ENCODE measurements at regions not wholly inside any gene's neighbourhood (a gene's known extent, or its start where the extent isn't known, plus 50 kb on each side); places are given as distances from the start of the nearest gene placed in this dataset.

- peak overlapping the region in 1 of 3 experiments; percentile 48 for H3K27ac Mint-ChIP-seq
- TF ChIP-seq, protein P1, sequence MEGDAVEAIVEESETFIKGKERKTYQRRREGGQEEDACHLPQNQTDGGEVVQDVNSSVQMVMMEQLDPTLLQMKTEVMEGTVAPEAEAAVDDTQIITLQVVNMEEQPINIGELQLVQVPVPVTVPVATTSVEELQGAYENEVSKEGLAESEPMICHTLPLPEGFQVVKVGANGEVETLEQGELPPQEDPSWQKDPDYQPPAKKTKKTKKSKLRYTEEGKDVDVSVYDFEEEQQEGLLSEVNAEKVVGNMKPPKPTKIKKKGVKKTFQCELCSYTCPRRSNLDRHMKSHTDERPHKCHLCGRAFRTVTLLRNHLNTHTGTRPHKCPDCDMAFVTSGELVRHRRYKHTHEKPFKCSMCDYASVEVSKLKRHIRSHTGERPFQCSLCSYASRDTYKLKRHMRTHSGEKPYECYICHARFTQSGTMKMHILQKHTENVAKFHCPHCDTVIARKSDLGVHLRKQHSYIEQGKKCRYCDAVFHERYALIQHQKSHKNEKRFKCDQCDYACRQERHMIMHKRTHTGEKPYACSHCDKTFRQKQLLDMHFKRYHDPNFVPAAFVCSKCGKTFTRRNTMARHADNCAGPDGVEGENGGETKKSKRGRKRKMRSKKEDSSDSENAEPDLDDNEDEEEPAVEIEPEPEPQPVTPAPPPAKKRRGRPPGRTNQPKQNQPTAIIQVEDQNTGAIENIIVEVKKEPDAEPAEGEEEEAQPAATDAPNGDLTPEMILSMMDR (IDR thresholded peaks at IDR 0.05; ENCODE audit: unreplicated experiment in 3 of 3), result no peak
- peaks cover 4% of the 10 kb centered on the region for H3K27me3 Mint-ChIP-seq (ENCODE audit: low read depth)
- H3K4me1 Mint-ChIP-seq, result peaks cover 18% of the 10 kb centered on the region
- peaks cover 13% of the 10 kb centered on the region for H3K9me3 Mint-ChIP-seq
- H3K4me3 Mint-ChIP-seq, result no peak overlapping the region
- peaks cover 5% of the 10 kb centered on the region for H3K36me3 Mint-ChIP-seq (ENCODE audit: low read depth)
Measured at GRCh38 chr9:28747351-28747985, 1174.2 kb upstream of the C9orf72 start.

DNA sequence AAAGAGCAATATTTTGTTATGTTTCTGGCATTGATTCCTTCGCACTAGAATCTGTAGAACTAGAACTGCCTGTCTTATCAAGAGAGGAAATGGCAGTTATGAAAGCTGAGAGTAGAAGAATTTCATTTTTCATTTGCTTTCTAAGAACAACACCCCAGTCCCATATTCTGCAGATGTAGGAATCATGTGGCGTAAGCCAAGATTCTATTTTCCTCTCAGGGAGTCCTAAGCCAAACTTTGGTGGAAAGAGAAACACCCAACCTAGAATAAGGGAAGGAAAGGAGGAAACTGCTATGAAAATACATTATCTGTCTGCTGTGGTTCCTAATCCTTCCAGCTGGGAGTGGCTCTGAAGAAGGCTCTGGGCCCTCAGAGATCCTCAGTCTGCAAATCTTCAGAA lies 1176.9 kb upstream of the C9orf72 start:
- Mint-ChIP-seq H3K27ac (no peak overlapping the region), H3K4me3 (no peak overlapping the region), H3K4me1 (peaks cover 18% of the 10 kb centered on the region), H3K9me3 (no peaks in the 10 kb centered on the region), H3K36me3 (ENCODE audit: low read depth) (no peaks in the 10 kb centered on the region), H3K27me3 (ENCODE audit: low read depth) (peaks cover 4% of the 10 kb centered on the region)
- TF ChIP-seq, protein P1 (IDR thresholded peaks at IDR 0.05; ENCODE audit: unreplicated experiment in 3 of 3), result no peak

DNA sequence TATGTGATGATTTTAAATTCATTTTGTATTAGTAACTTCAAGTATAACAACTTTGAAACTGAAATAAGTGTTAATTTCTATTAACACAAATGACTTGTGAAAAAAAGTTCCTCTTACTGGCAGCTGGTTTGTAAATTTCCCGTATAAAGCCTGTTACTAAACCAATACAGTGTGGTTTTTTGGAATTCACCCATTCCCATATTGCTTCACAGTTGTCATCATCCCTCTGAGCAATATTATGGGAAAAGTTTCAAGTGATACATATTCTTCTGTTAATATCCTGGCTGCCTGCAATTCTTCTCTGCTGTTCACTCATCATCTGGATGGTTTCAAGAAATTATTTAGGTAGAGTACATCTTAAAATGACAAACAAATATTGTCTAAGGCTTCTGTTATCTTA lies 1185.1 kb upstream of the C9orf72 start:
- Mint-ChIP-seq H3K27ac (no peak overlapping the region), H3K9me3 (peaks cover 2% of the 10 kb centered on the region), H3K36me3 (ENCODE audit: low read depth) (no peaks in the 10 kb centered on the region), H3K4me3 (no peak overlapping the region), H3K4me1 (no peaks in the 10 kb centered on the region), H3K27me3 (ENCODE audit: low read depth) (no peaks in the 10 kb centered on the region)
- TF ChIP-seq, protein P1 (IDR thresholded peaks at IDR 0.05; ENCODE audit: unreplicated experiment in 3 of 3), result no peak

DNA sequence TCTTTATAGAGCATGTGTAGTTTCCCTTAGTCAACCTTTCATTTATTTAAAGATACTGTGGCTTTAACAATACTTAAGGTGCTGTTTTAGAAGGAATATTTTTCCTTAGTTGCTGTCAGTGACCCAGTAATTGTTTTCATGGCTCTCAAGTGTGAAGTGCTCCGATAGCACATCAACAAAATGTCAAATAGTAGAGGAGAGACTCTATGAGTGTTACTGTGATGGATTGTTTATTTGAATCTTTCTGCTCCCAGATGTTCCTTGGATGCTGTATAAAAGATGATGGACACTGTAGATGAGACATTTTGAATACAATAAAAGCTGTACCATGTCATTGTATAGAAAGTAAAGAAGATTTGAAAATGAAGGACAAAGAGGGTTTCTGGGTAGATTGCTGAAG lies 1185.7 kb upstream of the C9orf72 start:
- Mint-ChIP-seq H3K4me1 (no peaks in the 10 kb centered on the region), H3K4me3 (no peak overlapping the region), H3K27me3 (ENCODE audit: low read depth) (no peaks in the 10 kb centered on the region), H3K36me3 (ENCODE audit: low read depth) (no peaks in the 10 kb centered on the region), H3K9me3 (peaks cover 2% of the 10 kb centered on the region), H3K27ac (no peak overlapping the region)
- TF ChIP-seq, protein P1 (IDR thresholded peaks at IDR 0.05; ENCODE audit: unreplicated experiment in 3 of 3), result no peak

DNA sequence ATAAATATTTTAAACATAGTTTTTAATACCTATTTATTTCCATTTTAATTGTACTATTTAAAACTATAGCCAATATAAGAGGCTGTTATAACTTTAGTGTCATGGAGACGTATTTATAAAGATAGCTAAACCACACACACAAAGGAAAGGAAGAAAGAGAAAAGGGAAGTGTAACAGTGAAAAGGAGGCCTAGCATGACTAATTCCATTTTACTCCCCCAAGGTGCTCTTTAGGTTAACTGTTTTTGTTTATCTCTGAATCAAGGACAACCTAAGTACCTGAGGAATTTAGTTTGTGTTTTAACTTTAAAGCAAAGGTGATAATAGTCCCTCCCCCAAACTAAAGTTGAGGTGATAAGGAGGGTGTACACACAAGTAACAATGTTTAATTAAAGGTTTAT lies 1188.9 kb upstream of the C9orf72 start:
- Mint-ChIP-seq H3K27me3 (ENCODE audit: low read depth) (no peaks in the 10 kb centered on the region), H3K36me3 (ENCODE audit: low read depth) (no peaks in the 10 kb centered on the region), H3K9me3 (peaks cover 2% of the 10 kb centered on the region), H3K27ac (no peak overlapping the region), H3K4me3 (no peak overlapping the region), H3K4me1 (no peaks in the 10 kb centered on the region)
- TF ChIP-seq, protein P1 (IDR thresholded peaks at IDR 0.05; ENCODE audit: unreplicated experiment in 3 of 3), result no peak

GRCh38 chr9:28764532-28764931 lies 1191.3 kb upstream of the C9orf72 start:
- TF ChIP-seq, protein P1 (IDR thresholded peaks at IDR 0.05; ENCODE audit: unreplicated experiment in 3 of 3), result no peak

More at GRCh38 chr9:28764532-28764931, 1191.3 kb upstream of the C9orf72 start:
- no peak overlapping the region for H3K27ac Mint-ChIP-seq
- no peaks in the 10 kb centered on the region for H3K4me1 Mint-ChIP-seq
- no peaks in the 10 kb centered on the region for H3K36me3 Mint-ChIP-seq (ENCODE audit: low read depth)
- H3K27me3 Mint-ChIP-seq (ENCODE audit: low read depth), result no peaks in the 10 kb centered on the region
- H3K4me3 Mint-ChIP-seq, result no peak overlapping the region
- peaks cover 2% of the 10 kb centered on the region for H3K9me3 Mint-ChIP-seq
